HK-2 (cell line): ENCODE measurements at regions not wholly inside any gene's neighbourhood (a gene's known extent, or its start where the extent isn't known, plus 50 kb on each side); places are given as distances from the start of the nearest gene placed in this dataset.
"Not testable (repeated sequence)": the region's sequence is repeated elsewhere in the genome, so short reads cannot be mapped to it uniquely, and the experiment has no call there.

ENCODE experiments used
- DNase-seq: peaks from one replicate; pipeline ENCODE4 v3.0.0-alpha.2; 2018; ENCODE audit not compliant: unreplicated experiment

DNA sequence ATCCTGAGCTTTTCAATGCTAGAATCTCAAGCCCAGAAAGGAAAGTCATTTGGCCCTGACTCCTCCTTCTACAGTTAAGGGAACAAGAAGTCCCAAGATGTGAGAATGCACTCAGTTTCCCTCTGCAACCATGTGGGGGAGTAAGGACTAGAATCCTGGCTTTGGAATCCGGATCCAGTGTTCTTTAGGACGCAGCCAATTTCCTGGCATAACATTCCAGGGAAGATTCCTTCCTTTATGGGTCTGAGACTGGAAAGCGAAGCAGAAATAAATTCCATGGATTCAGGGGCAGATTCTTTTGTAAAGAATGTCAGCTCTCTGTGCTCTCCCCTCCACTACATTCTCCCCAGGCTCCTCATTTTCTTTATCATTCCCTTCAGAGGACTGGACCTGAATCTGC is 151.8 kb upstream of the SOX14 start:
- no peak for DNase-seq

DNA sequence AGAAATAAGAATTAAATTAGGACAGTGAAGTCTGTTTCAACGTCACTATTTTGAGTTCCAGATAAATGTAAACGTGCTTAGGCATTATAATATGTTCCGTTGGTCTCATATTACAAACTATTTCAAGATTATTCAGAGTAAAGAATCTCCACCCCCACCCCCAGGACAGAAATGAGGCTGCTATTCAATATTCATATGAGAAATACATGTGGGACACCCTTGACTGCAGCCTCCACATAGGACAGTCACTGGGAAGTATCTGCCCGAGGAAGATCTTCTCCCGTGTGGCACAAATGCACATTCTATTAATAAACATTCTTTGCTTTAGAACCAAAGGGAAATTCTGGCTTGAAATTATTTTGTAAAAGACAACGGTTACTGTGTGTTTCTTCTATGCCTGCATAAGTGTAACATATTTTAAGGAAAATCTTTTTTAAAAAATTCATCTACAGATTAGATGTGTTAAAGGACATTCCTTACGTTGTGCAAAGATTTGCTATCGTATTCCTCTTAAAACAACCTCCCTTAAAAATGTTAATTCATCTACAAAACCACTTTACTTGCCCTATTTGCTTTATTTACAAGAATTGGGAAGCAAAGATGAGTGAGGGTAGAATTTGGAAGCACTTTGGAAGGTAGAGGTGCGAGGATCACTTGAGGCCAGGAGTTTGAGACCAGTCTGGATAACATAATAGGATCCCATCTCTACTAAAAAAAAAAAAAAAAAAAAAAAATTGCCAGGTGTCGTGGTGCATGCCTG is 148.3 kb upstream of the SOX14 start:
- no peak for DNase-seq

- no peak for DNase-seq
Measured at GRCh38 chr3:137641879-137642704, 122.0 kb upstream of the SOX14 start.

GRCh38 chr3:137642831-137643230 is 121.3 kb upstream of the SOX14 start:
- peak; percentile 7 for DNase-seq

- DNase-seq: no peak
Measured at GRCh38 chr3:137647179-137647578, 116.9 kb upstream of the SOX14 start.

DNA sequence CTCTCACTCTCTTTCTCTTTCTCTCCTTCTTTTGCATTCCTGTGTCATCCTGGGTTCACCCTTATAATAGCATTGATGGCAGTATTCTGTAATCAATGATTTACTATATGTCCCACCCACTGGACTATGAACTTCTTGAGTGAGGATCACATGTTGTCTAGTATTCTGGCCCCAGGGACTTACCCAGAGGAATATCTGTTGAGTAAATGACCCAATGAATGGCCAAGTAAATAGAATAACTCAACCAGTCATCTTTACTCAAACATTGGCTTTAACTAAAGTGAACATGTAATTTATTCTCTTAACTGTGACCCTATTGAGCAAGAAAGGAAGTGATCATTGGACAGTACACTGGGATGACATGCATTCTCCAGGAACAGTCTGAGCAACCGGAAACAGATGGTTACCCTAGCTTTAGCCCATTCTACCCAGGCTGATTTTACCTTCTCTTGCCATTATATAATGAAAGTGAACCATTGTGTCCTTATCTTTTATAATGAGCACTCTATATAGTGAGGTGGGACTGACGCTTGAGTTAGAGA is 94.5 kb upstream of the SOX14 start:
- no peak for DNase-seq

- DNase-seq: no peak
Measured at GRCh38 chr3:137687181-137687879, 76.8 kb upstream of the SOX14 start.

DNA sequence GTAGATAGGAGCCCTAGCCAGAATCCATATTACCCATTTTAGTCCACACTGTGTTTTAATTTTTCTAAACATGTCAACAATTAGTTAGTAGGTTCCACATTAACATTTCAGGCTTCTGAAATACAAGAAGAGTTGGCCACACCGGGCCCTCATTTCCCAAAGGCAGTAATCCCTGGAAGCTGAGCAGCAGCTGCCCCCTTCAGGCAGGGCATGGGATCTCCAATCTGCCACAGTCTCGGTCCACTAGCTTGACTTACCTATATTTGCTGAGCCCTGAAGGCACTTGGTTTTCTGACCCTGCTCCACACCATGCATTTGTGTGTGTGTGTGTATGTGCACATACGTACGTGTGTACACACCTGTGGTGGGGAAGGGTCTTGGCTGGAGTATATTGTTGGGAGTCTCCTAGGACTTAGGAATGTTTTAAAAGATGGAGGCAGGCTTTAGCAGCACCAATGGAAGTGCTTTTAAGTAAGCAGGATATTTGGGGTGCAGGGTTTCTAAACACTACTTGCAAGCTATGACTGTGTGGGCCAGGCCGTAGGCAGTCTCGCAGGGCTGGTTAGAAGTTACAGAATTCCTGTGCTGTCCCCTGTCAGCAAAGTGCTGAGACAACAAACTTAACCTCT is 71.2 kb upstream of the SOX14 start:
- DNase-seq: peak; percentile 39

GRCh38 chr3:137693791-137694190 is 70.3 kb upstream of the SOX14 start:
- DNase-seq: no peak

DNA sequence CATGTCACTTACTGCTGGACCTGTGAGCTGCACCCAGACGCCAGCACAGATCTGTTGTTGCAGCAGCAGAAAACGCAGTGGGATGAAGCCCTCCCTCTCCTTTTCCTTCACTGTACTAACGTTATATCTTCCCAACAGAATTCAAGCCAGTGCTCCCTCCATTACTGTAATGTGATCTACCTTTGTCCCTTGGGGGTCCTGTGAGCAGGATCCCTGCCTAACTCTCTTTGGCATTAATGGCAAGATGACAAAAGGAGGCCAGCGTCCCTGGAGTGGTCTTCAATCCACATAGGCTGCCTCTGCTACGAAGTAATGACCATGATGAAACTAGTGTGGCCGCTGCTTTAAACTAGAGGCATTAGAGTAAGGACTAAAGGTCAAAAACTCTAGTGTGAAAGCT is 69.3 kb upstream of the SOX14 start:
- no peak for DNase-seq

DNA sequence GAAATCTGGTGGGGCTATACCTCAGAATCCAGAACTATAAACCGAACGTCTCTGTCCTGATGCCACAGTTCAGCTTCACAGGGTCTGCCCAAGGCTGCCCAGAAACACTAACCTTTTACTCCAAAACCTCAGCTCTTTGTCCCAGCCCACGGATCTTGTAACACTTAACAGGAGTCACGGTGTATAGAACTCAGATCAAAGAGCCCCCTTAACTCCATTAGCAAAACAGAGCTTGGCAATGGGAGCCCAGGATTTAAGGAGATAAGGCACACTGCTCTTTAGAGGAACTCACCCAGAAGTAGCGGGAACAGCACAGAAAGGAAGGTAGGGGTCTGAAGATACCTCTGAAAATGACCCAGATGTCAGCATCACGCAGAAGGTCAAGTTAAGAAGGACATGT is 68.8 kb upstream of the SOX14 start:
- DNase-seq: no peak

GRCh38 chr3:137709011-137709601 is 55.0 kb upstream of the SOX14 start:
- no peak for DNase-seq

DNA sequence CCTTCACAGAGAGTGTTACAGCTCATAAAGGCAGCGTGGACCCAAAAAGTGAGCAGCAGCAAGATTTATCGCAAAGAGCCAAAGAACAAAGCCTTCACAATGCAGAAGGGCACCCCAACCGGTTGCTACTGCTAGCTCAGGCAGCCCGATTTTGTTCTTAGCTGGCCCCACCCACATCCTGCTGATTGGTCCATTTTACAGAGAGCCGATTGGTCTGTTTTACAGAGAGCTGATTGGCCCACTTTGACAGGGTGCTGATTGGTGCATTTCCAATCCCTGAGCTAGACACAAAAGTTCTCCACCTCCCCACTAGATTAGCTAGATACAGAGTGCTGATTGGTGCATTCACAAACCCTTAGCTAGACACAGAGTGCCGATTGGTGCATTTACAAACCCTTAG is 50.1 kb upstream of the SOX14 start:
- DNase-seq: not testable (repeated sequence)
